ENCODE measurements at regions not wholly inside any gene's neighbourhood (a gene's known extent, or its start where the extent isn't known, plus 50 kb on each side); places are given as distances from the start of the nearest gene placed in this dataset.

GRCh38 chr9:107710546-107710945, 221.0 kb upstream of the KLF4 start:
- Histone ChIP-seq H3K9me3 (ENCODE audit: control insufficient read depth, insufficient read depth, low read length) (no peaks in the 10 kb centered on the region), H3K27me3 (ENCODE audit: control insufficient read depth, insufficient read depth, low read length) (no peaks in the 10 kb centered on the region), H3K4me1 (ENCODE audit: control insufficient read depth, insufficient read depth, low read length) (no peaks in the 10 kb centered on the region), H3K36me3 (ENCODE audit: control insufficient read depth, insufficient read depth, low read length) (no peaks in the 10 kb centered on the region), H3K9ac (ENCODE audit: low read depth, low read length) (no peak overlapping the region), H3K4me3 (ENCODE audit: low read depth, low read length) (no peak overlapping the region), H3K27ac (ENCODE audit: low read depth, low read length) (no peak overlapping the region)

GRCh38 chr9:107708791-107709190, 219.2 kb upstream of the KLF4 start:
- no peaks in the 10 kb centered on the region for H3K36me3 ChIP-seq (ENCODE audit: control insufficient read depth, insufficient read depth, low read length)
- H3K27me3 ChIP-seq (ENCODE audit: control insufficient read depth, insufficient read depth, low read length), result no peaks in the 10 kb centered on the region
- no peak overlapping the region for H3K27ac ChIP-seq (ENCODE audit: low read depth, low read length)
- no peak overlapping the region for H3K9ac ChIP-seq (ENCODE audit: low read depth, low read length)
- no peaks in the 10 kb centered on the region for H3K9me3 ChIP-seq (ENCODE audit: control insufficient read depth, insufficient read depth, low read length)
- H3K4me3 ChIP-seq (ENCODE audit: low read depth, low read length), result no peak overlapping the region
- H3K4me1 ChIP-seq (ENCODE audit: control insufficient read depth, insufficient read depth, low read length), result no peaks in the 10 kb centered on the region

- no peak overlapping the region for H3K27ac ChIP-seq (ENCODE audit: low read depth, low read length)
- no peaks in the 10 kb centered on the region for H3K9me3 ChIP-seq (ENCODE audit: control insufficient read depth, insufficient read depth, low read length)
- no peaks in the 10 kb centered on the region for H3K27me3 ChIP-seq (ENCODE audit: control insufficient read depth, insufficient read depth, low read length)
- H3K9ac ChIP-seq (ENCODE audit: low read depth, low read length), result no peak overlapping the region
- no peak overlapping the region for H3K4me3 ChIP-seq (ENCODE audit: low read depth, low read length)
- no peaks in the 10 kb centered on the region for H3K36me3 ChIP-seq (ENCODE audit: control insufficient read depth, insufficient read depth, low read length)
- H3K4me1 ChIP-seq (ENCODE audit: control insufficient read depth, insufficient read depth, low read length), result no peaks in the 10 kb centered on the region
Observed at GRCh38 chr9:107707915-107708441, 218.4 kb upstream of the KLF4 start.

GRCh38 chr9:107707428-107707837, 217.9 kb upstream of the KLF4 start:
- Histone ChIP-seq H3K9me3 (ENCODE audit: control insufficient read depth, insufficient read depth, low read length) (no peaks in the 10 kb centered on the region), H3K36me3 (ENCODE audit: control insufficient read depth, insufficient read depth, low read length) (no peaks in the 10 kb centered on the region), H3K9ac (ENCODE audit: low read depth, low read length) (no peak overlapping the region), H3K4me3 (ENCODE audit: low read depth, low read length) (no peak overlapping the region), H3K27me3 (ENCODE audit: control insufficient read depth, insufficient read depth, low read length) (no peaks in the 10 kb centered on the region), H3K4me1 (ENCODE audit: control insufficient read depth, insufficient read depth, low read length) (no peaks in the 10 kb centered on the region), H3K27ac (ENCODE audit: low read depth, low read length) (no peak overlapping the region)

GRCh38 chr9:107706701-107707427, 217.3 kb upstream of the KLF4 start:
- Histone ChIP-seq H3K4me3 (ENCODE audit: low read depth, low read length) (no peak overlapping the region), H3K27me3 (ENCODE audit: control insufficient read depth, insufficient read depth, low read length) (no peaks in the 10 kb centered on the region), H3K27ac (ENCODE audit: low read depth, low read length) (no peak overlapping the region), H3K9ac (ENCODE audit: low read depth, low read length) (no peak overlapping the region), H3K9me3 (ENCODE audit: control insufficient read depth, insufficient read depth, low read length) (no peaks in the 10 kb centered on the region), H3K4me1 (ENCODE audit: control insufficient read depth, insufficient read depth, low read length) (no peaks in the 10 kb centered on the region), H3K36me3 (ENCODE audit: control insufficient read depth, insufficient read depth, low read length) (no peaks in the 10 kb centered on the region)

GRCh38 chr9:107705521-107705920, 216.0 kb upstream of the KLF4 start:
- Histone ChIP-seq H3K9ac (ENCODE audit: low read depth, low read length) (no peak overlapping the region), H3K27me3 (ENCODE audit: control insufficient read depth, insufficient read depth, low read length) (no peaks in the 10 kb centered on the region), H3K36me3 (ENCODE audit: control insufficient read depth, insufficient read depth, low read length) (no peaks in the 10 kb centered on the region), H3K27ac (ENCODE audit: low read depth, low read length) (no peak overlapping the region), H3K9me3 (ENCODE audit: control insufficient read depth, insufficient read depth, low read length) (no peaks in the 10 kb centered on the region), H3K4me3 (ENCODE audit: low read depth, low read length) (no peak overlapping the region), H3K4me1 (ENCODE audit: control insufficient read depth, insufficient read depth, low read length) (no peaks in the 10 kb centered on the region)

- Histone ChIP-seq H3K4me1 (ENCODE audit: control insufficient read depth, insufficient read depth, low read length) (no peaks in the 10 kb centered on the region), H3K36me3 (ENCODE audit: control insufficient read depth, insufficient read depth, low read length) (no peaks in the 10 kb centered on the region), H3K9me3 (ENCODE audit: control insufficient read depth, insufficient read depth, low read length) (no peaks in the 10 kb centered on the region), H3K9ac (ENCODE audit: low read depth, low read length) (no peak overlapping the region), H3K27me3 (ENCODE audit: control insufficient read depth, insufficient read depth, low read length) (no peaks in the 10 kb centered on the region), H3K27ac (ENCODE audit: low read depth, low read length) (no peak overlapping the region), H3K4me3 (ENCODE audit: low read depth, low read length) (no peak overlapping the region)
Observed at GRCh38 chr9:107704774-107705173, 215.2 kb upstream of the KLF4 start.

GRCh38 chr9:107703651-107704050, 214.1 kb upstream of the KLF4 start:
- no peak overlapping the region for H3K9ac ChIP-seq (ENCODE audit: low read depth, low read length)
- H3K4me1 ChIP-seq (ENCODE audit: control insufficient read depth, insufficient read depth, low read length), result no peaks in the 10 kb centered on the region
- H3K27ac ChIP-seq (ENCODE audit: low read depth, low read length), result no peak overlapping the region
- H3K27me3 ChIP-seq (ENCODE audit: control insufficient read depth, insufficient read depth, low read length), result no peaks in the 10 kb centered on the region
- H3K9me3 ChIP-seq (ENCODE audit: control insufficient read depth, insufficient read depth, low read length), result no peaks in the 10 kb centered on the region
- no peaks in the 10 kb centered on the region for H3K36me3 ChIP-seq (ENCODE audit: control insufficient read depth, insufficient read depth, low read length)
- no peak overlapping the region for H3K4me3 ChIP-seq (ENCODE audit: low read depth, low read length)

GRCh38 chr9:107700847-107701246, 211.3 kb upstream of the KLF4 start:
- Histone ChIP-seq H3K36me3 (ENCODE audit: control insufficient read depth, insufficient read depth, low read length) (no peaks in the 10 kb centered on the region), H3K27me3 (ENCODE audit: control insufficient read depth, insufficient read depth, low read length) (no peaks in the 10 kb centered on the region), H3K9ac (ENCODE audit: low read depth, low read length) (no peak overlapping the region), H3K9me3 (ENCODE audit: control insufficient read depth, insufficient read depth, low read length) (no peaks in the 10 kb centered on the region), H3K4me3 (ENCODE audit: low read depth, low read length) (no peak overlapping the region), H3K27ac (ENCODE audit: low read depth, low read length) (no peak overlapping the region), H3K4me1 (ENCODE audit: control insufficient read depth, insufficient read depth, low read length) (no peaks in the 10 kb centered on the region)

GRCh38 chr9:107699231-107699630, 209.7 kb upstream of the KLF4 start:
- no peaks in the 10 kb centered on the region for H3K9me3 ChIP-seq (ENCODE audit: control insufficient read depth, insufficient read depth, low read length)
- H3K27ac ChIP-seq (ENCODE audit: low read depth, low read length), result no peak overlapping the region

GRCh38 chr9:107698779-107699178, 209.2 kb upstream of the KLF4 start:
- no peak overlapping the region for H3K4me3 ChIP-seq (ENCODE audit: low read depth, low read length)
- no peaks in the 10 kb centered on the region for H3K27me3 ChIP-seq (ENCODE audit: control insufficient read depth, insufficient read depth, low read length)
- H3K9ac ChIP-seq (ENCODE audit: low read depth, low read length), result no peak overlapping the region
- H3K9me3 ChIP-seq (ENCODE audit: control insufficient read depth, insufficient read depth, low read length), result no peaks in the 10 kb centered on the region
- no peaks in the 10 kb centered on the region for H3K36me3 ChIP-seq (ENCODE audit: control insufficient read depth, insufficient read depth, low read length)
- H3K27ac ChIP-seq (ENCODE audit: low read depth, low read length), result no peak overlapping the region
- no peaks in the 10 kb centered on the region for H3K4me1 ChIP-seq (ENCODE audit: control insufficient read depth, insufficient read depth, low read length)

More at GRCh38 chr9:107699231-107699630, 209.7 kb upstream of the KLF4 start:
- Histone ChIP-seq H3K4me1 (ENCODE audit: control insufficient read depth, insufficient read depth, low read length) (no peaks in the 10 kb centered on the region), H3K27me3 (ENCODE audit: control insufficient read depth, insufficient read depth, low read length) (no peaks in the 10 kb centered on the region), H3K9ac (ENCODE audit: low read depth, low read length) (no peak overlapping the region), H3K4me3 (ENCODE audit: low read depth, low read length) (no peak overlapping the region), H3K36me3 (ENCODE audit: control insufficient read depth, insufficient read depth, low read length) (no peaks in the 10 kb centered on the region)

Data from HUES48 (cell line).